NCI-H2081 (cell line): ENCODE measurements at regions not wholly inside any gene's neighbourhood (a gene's known extent, or its start where the extent isn't known, plus 50 kb on each side); places are given as distances from the start of the nearest gene placed in this dataset.

Source experiments
- DNase-seq, 2 experiments: peaks; one replicate each; lab custom pipeline; 2025; lab: John Stamatoyannopoulos, UW

- no peak for DNase-seq
Measured at GRCh38 chr3:96169111-96169766, 645.2 kb upstream of the EPHA6 start.

- DNase-seq = no peak
Measured at GRCh38 chr3:96172917-96173316, 641.5 kb upstream of the EPHA6 start.

DNA sequence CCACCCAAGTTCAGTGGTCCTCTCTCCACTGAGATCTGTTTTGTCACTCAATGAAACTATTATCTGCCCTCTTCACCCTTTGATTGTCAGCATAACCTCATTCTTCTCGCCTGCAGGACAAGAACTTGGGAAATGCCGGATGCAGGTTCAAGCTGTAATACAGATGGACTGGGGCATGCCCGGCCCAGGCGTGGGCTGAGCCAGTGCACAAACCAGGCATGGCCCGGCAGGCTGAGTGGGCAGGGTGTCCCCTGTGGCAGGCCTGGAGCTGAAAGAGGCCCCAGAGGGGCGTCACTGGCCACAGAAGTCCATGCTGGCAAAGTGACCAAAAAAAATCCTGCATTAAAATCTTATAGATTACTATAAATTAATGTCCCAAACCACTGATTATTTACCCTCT, 638.9 kb upstream of the EPHA6 start:
- DNase-seq = no peak

GRCh38 chr3:96182756-96183155, 631.6 kb upstream of the EPHA6 start:
- no peak for DNase-seq

- DNase-seq = no peak
Measured at GRCh38 chr3:96183871-96184270, 630.5 kb upstream of the EPHA6 start.

DNA sequence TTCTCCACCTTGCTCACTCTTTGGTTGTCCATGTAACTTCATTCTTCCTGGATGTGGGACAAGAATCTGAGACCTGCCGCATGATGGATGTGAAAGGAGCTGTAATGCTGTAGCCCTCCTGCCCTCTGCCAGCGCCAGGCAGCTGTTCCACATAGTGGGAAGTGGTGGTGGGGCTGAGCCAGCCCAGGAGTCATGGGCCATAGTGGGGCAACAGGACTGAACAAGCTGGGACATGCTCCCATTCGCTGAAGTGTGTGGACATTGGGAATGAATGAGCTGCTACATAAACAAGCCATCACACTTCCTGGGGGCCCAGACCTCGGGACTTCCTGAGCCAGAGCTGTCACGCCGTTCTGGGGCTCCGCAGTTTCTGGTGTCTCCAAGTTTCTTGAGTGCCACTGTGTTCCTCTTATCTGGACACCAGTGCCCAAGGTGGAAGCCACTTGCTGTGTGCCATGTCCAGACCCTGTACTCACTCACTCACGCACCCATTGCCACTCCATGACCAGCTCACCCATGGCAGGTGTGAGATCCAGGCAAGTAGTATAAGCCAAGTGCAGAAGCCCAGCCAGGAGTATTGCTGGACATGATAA, 624.3 kb upstream of the EPHA6 start:
- no peak for DNase-seq

GRCh38 chr3:96192966-96193550, 621.3 kb upstream of the EPHA6 start:
- DNase-seq = peak; percentile 7 to 49

DNA sequence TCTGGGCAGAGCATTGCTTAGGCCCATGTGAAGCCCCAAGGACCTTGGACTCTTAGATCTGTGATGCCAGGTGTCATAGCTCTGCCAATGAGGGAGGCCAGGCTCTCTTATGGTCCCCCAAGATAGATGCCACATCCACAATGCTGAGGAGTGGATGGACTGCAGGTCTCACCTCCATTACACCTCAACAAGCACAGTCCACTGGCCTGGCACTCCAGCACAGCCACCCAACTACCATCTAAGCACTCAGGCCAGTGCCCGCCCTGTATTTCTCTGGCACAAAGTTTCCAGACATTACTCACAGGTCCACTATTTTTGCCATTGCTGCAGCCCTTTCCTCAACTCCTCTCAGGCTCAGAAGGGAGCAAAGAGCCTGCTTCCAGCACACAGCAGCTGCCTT, 613.5 kb upstream of the EPHA6 start:
- DNase-seq = no peak

DNA sequence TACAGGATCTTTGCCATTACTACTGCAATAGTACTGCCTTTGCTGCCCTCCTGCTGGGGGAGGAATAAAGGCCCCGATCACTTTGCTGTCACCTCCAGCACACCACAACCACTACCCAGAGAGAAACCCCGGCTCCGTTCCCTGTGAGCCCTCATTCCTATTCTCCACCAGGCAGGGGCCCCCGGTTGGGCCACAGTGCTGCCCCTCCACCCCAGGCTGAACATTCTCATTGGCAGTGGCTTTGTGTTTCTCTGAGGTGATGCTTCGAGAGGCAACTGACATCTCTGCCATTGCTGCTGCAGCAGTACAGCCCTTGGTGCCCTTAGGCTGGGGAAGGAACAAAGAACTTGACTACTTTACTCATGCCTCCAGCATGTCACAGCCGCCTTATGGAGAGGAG, 612.9 kb upstream of the EPHA6 start:
- DNase-seq = no peak

- DNase-seq = no peak
Measured at GRCh38 chr3:96202181-96202580, 612.2 kb upstream of the EPHA6 start.

DNA sequence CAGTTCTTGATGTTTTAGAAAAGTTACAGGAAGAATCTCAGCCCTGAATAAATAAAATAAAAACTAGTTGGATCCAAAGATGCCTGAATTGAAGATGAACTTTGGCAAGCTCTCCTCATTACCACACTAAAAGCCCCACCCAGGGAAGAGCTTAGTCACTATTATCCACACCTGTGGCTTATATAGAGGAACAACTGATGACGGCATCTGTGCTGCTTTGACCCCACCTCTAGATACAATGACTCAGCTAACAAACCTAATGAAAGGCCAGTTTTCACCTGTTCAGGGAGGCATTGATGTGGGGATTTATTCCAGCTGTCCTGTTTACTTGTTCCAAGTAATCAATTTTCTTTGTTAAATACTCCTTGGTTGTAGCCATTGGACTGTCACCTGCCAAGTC, 604.7 kb upstream of the EPHA6 start:
- DNase-seq = peak in 1 of 2 experiments; percentile 2

DNA sequence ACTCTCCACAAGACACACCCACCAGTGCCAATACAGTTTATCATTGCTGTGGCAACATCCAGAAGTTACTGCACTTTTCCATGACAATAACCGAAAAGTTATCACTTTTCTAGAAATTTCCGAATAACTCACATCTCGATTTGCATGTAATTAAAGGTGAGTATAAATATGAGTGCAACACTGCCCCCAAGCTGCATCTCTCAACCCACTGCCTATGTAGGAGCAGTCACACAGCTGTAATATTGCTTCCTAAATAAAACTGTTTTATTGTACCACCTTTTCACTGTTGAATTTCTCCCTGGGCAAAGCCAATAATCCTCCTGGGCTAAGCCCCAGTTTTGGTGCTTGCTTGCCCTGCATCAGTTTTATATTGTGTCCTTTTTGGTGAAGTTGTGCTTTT, 601.0 kb upstream of the EPHA6 start:
- DNase-seq = peak in 1 of 2 experiments; percentile 15

DNA sequence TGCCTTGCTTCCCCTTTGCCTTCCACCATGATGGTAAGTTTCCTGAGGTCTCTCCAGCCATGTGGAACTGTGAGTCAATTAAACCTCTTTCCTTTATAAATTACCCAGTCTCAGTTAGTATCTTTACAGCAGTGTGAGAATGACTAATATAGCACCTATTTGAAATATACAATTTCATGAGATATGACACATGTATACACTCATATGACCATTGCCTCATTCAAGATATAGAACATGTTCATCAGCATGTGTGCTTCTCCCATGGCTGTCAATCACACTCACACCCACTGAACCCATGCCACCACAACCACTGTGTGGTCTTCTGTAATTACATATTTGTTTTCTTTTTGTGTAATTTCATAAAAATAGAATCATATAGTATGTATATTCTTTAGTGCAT, 599.5 kb upstream of the EPHA6 start:
- no peak for DNase-seq

- no peak for DNase-seq
Measured at GRCh38 chr3:96225494-96225893, 588.9 kb upstream of the EPHA6 start.

GRCh38 chr3:96233679-96234078, 580.7 kb upstream of the EPHA6 start:
- DNase-seq = no peak

GRCh38 chr3:96236522-96236921, 577.9 kb upstream of the EPHA6 start:
- DNase-seq = no peak

GRCh38 chr3:96259299-96259698, 555.1 kb upstream of the EPHA6 start:
- DNase-seq = no peak

DNA sequence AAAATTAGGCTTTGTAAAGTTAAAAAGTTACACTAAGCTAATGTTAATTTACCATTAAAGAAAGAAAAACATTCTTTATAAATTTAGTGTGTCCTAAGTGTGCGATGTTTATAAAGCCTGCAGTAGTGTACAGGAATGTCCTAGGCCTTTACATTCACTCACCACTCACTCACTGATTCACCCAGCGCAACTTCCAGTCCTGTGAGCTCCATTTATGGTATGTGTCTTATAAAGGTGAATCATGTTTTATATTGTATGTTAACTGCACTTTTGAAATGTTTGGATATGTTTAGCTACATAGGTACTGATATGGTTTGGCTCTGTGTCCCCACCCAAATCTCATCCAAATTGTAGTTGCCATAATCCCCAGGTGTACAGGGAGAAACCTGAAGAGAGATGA, 549.7 kb upstream of the EPHA6 start:
- DNase-seq = no peak

GRCh38 chr3:96266395-96267190, 547.8 kb upstream of the EPHA6 start:
- DNase-seq = no peak

DNA sequence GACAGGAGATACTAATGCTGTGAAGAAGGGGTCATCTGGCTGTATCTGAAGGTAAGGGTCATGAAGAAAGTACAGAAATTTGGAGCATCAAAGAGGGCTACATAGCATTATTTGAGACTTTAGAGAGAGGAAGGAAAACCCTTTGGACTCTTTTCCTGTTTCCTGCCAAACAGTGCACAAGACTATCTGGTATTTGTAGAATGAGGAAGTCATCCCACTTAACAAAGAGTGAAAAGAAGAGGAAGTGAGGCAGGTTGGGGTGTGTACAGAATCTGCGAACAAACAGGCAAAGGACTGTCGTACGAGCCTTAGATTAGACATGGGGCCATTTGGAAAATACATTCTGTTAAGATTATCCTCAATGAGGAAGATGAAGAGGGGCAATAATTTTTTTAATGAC, 546.8 kb upstream of the EPHA6 start:
- DNase-seq = no peak

GRCh38 chr3:96294143-96294542, 520.3 kb upstream of the EPHA6 start:
- DNase-seq = peak in 1 of 2 experiments; percentile 4

DNA sequence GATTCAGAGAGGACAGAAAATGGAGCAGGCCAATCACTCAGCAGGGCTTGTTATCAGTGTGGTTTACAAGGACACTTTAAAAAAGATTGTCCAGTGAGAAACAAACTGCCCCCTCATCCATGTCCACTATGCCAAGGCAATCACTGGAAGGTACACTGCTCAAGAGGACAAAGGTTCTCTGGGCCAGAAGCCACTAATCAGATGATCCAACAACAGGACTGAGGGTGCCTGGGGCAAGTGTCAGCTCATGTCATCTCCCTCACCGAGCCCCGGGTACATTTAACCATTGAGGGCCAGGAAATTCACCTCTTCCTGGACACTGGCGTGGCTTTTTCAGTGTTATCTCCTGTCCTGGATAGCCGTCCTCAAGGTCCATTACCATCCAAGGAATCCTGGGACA, 513.7 kb upstream of the EPHA6 start:
- no peak for DNase-seq

- no peak for DNase-seq
Measured at GRCh38 chr3:96319166-96319565, 495.2 kb upstream of the EPHA6 start.
